Activated CD4-positive, alpha-beta T cell treated with anti-CD3 and anti-CD28 coated beads, Interleukin-2, amount 50 U/mL, for 48 hours (primary cell): ENCODE measurements at regions not wholly inside any gene's neighbourhood (a gene's known extent, or its start where the extent isn't known, plus 50 kb on each side); places are given as distances from the start of the nearest gene placed in this dataset.
"Not testable (repeated sequence)": the region's sequence is repeated elsewhere in the genome, so short reads cannot be mapped to it uniquely, and the experiment has no call there.

ENCODE experiments used
- DNase-seq, 2 experiments: peaks; one replicate each; pipeline ENCODE4 v3.0.0-alpha.2; 2020

DNA sequence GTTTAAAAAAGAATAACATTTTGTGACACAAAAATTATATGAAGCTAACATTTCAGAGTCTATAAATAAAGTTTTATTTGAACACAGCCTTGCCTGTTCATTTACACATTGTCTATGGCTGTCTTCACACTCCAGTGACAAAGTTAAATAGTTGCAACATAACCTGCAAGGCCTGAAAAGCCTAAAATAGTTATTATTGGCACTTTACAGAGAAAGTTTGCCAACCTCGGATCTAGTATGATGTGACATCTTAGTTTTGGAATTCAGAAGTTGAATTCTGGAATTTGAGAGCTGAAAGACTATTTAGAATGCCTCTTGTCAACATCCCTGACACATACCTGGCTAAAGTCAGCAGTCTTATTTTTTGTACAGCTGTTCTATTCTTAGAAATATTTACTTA, 68.3 kb downstream of the DYRK2 start:
- no peak for DNase-seq

DNA sequence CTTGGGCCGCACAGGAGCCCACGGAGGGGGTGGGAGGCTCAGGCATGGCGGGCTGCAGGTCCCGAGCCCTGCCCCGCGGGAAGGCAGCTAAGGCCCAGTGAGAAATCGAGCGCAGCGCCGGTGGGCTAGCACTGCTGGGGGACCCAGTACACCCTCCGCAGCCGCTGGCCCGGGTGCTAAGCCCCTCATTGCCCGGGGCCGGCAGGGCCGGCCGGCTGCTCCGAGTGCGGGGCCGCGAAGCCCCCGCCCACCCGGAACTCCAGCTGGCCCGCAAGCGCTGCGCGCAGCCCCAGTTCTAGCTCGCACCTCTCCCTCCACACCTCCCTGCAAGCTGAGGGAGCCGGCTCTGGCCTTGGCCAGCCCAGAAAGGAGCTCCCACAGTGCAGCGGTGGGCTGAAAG, 70.8 kb downstream of the DYRK2 start:
- DNase-seq = not testable (repeated sequence)

GRCh38 chr12:67720351-67720856, 71.9 kb downstream of the DYRK2 start:
- DNase-seq = no peak

DNA sequence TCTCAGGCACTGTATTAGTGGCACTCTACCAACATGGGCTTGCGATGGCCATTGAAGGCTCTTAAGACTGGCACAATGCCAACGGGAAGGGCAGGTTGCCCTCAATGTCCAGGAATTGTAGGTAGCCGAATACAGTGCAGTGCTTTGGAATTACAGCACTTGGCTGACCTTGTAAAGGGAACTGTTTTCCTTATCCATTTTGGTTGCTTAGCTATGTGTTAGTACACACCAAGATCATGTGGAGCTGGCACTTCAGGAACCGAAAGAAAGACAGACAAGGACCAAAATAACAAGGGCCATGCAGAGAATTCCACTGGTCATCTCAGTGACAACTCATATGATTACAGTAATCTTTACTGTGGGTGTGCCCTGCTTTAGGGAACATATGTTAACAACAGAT, 72.7 kb downstream of the DYRK2 start:
- no peak for DNase-seq

- DNase-seq = no peak
Observed at GRCh38 chr12:67722296-67722695, 73.8 kb downstream of the DYRK2 start.

DNA sequence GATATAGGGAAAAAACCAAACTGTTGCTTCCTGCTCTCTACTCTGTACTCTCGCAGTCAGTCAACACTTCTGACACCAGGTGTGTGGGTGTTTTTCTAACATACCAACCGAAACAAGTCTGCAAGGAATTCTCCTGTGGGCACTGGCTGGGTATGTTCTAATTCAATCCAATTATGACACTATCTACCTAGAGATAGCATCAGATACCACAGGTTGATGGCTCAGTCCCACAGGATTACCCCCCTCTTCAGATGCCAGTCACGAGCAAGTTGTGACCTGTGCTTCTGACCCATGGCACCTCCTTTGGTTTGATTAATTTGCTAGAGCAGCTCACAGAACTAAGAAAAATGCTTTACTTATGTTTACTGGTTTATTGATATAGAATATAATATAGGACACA, 78.3 kb downstream of the DYRK2 start:
- no peak for DNase-seq

- DNase-seq = no peak
Observed at GRCh38 chr12:67727702-67728666, 79.4 kb downstream of the DYRK2 start.

- no peak for DNase-seq
Observed at GRCh38 chr12:67732857-67733256, 84.3 kb downstream of the DYRK2 start.

GRCh38 chr12:67735868-67736267, 87.3 kb downstream of the DYRK2 start:
- no peak for DNase-seq

DNA sequence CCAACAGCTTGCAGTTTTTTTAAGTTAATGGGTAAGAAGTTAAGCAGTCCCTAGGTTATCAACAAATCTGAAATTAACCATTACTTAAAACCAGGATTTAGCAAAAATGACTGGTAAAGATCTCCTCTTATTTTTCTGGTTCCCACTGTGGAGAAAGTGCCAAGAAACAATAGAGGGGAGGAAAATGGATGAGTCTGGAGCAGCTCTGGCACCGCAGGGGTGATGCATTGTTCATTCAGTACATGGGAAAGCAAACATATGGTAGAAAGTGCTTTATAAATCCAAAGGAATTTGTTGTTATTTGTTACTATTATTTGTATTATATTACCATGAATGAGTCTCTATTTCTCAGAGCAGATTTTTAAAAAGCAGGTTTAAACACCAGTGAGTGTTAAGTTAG, 92.2 kb downstream of the DYRK2 start:
- DNase-seq = no peak

- no peak for DNase-seq
Observed at GRCh38 chr12:67741270-67741669, 92.7 kb downstream of the DYRK2 start.

GRCh38 chr12:67742461-67742860, 93.9 kb downstream of the DYRK2 start:
- DNase-seq = no peak

- DNase-seq = no peak
Observed at GRCh38 chr12:67747869-67748742, 99.6 kb downstream of the DYRK2 start.

DNA sequence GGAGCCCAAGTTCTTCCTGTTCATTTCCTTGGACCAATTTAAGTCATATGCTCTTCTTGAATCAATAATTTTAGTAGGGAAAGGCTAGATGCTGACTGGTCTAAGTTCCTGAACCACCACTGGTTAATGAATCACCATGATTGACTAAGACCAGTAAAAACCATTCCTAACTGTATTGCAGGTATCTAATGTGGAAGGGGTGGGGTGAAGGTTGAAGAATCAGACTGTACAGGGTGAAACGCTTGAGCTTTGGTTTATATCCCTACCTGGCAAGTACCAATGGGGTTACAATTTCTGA, 100.1 kb downstream of the DYRK2 start:
- no peak for DNase-seq

DNA sequence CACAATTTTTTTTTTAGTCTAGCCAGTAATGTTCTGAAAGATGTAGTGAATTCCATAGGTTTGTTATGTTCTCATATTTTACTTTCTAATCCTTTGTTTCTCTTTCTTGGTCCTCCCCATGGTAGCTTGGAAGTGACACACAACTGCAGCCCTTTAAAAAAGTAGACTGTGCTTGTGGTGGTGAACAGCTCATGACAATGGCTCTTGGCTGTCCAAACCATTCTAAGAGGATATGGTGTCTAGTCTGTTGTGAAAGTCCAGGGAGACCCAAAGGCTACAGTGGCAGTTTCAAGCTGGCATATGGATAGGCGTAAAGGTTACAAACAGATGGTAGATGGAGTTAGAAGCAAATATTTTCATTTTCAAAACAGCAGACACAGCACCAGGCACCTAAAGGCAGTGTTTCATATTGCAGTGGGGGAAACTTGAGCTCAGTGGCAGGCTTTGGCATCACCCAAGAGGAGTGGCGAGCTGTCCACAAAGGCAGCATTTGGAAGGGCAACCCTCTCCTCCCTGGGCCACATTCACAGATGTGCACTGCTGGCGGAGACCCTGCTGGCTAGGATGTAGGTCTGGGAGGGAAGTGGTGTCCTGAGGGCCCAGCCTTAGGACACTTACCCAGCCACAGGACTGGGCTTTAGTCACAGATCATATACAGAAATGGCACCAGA, 102.1 kb downstream of the DYRK2 start:
- no peak for DNase-seq

DNA sequence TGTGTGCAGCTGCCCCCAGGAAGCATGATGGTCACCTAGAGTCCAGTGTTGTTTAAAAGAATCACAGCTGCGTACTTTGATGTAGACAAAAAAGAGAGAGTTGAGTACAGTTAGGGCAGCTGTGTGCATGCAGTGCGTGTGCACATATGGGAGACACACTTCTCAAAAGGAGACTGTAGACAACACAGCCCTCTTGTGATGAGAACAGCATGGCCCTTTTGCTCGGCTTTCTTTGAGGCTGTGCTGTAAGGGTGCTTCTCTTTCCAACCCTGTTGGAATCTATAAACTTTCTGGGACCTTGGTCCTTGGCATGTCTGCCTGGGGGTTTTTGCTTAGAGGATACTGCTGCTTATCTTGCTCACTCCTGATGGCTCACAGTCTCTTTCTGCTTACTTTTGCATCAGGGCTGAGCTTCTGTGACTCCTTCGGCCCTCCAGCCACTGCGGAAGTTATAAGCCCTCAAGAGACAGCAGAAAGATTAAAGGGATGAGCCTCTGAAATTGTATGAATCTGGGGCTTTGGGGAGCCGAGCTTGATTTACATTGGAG, 102.9 kb downstream of the DYRK2 start:
- DNase-seq = no peak

DNA sequence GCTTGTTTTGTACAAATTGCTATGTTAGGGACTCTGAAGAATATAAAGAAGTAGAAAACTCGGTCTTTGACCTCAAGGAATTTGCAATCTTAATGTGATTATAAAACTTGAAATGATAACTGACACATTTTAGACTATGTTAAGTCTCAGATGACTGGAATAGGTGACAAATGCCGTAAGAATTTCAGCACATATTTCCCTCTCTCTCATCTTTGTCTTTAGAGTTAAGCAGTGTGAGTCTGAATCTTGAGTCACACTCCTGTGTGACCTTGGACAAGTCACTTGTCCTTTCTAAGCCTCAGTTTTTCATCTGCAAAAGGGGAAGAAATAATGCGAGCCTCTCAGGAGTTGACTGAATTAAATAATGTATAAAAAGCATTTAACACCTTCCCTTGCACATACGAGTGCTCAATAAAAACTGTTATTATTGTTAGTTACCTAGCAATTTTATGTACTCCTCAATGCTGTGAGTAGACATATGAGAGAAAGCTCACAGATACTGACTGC, 103.7 kb downstream of the DYRK2 start:
- DNase-seq = no peak

DNA sequence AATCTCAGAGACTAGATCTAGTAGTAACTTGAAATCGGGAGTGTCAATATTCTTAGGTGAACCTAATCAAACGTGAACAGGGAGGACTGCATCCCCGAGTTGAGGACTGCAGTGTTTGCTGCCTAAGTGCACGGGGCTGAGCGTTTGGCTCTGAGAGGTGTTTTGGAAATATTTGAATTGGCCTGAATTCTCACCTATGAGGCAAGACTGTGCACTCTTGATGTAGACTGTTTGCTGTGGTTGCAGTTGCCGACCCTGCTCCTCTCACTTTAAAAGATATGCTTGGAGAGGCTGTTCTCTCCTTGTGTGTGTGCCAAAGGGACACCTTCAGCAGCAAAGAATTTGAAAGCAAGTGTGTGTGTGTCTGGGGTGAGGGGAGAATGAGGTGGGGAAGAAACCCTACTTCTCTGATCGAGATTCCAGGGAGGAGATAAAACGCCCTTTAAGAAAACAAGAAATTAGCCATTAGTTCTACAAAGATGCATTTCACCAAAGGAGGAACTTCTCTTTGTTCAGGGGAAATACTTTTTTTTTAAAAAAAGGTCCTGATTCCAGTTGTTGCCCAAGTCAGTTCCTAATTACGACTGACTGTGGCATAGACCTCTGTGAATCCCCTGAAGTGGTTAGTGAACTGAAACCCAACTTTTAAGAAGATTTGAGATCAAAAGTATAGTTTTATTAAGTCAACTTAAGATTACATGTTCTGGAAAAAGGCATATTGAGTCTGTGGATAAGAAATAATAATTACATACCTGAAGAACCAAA, 106.6 kb downstream of the DYRK2 start:
- DNase-seq = no peak

DNA sequence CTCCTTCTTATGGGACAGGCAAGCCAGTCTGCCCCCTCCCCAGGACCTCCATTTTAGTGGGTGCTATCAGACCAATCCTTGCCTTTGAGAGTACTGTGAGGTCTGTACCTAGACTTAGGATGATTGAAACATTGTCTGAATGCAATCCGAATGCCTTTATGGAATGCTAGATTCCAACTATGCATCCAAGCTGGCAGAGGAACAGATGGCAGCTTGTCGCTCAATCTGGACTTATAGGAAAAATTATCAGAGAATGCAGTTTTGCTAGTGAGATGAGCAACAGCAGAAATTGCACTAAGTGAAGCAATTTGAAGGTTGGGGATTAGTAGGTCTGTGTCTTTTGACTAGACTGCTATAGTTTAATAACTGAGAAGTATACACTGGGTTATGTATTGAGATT, 109.1 kb downstream of the DYRK2 start:
- no peak for DNase-seq

GRCh38 chr12:67758119-67758518, 109.6 kb downstream of the DYRK2 start:
- no peak for DNase-seq

DNA sequence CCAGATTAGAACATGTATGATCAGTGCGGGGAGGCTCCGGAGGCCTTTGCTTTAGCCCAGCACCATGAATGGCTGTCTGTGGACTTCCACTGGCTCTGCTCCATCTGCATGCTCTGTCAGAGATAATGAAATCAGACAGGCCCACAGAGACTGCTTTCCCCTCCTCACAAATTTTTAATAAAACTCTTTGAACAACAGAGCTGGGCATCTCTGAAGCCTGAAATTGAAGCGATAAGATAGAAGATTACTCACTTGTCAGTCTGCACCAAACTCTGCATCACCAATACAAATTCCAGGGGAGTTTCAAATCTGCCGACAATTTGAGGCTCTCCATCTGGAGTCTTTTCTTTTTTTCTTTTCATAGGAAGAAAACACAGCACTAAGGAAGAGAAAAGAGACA, 110.0 kb downstream of the DYRK2 start:
- DNase-seq = no peak

- peak; percentile 17 to 29 for DNase-seq
Observed at GRCh38 chr12:67759829-67760228, 111.3 kb downstream of the DYRK2 start.
